ENCODE measurements at regions not wholly inside any gene's neighbourhood (a gene's known extent, or its start where the extent isn't known, plus 50 kb on each side); places are given as distances from the start of the nearest gene placed in this dataset.

DNA sequence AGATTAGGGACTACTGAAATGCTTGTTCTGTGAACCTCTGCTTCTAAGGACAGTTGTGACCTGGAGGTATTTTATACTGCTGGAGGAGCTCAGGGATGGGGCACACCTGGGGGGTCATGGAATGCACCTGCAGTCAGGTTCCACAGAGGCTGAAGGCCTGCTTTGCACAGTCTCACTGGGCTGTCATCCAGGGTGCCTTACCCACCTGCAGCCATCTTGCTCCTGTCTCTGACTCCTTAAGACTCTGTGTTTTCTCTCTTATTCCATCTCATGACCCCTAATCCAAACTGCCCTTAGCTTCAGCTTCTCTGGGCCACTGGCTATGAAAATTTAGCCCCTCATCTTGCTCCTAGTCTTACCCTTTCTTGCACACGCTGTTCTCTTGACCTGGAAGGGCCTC, 127.0 kb upstream of the SNX19 start:
- Histone ChIP-seq H3K79me2 (ENCODE audit: low read length) (no peaks in the 10 kb centered on the region), H3K4me3 (ENCODE audit: low read length) (no peak overlapping the region), H3K4me1 (ENCODE audit: low read length) (no peaks in the 10 kb centered on the region), H3K27me3 (ENCODE audit: low read depth, low read length) (peaks cover 28% of the 10 kb centered on the region), H3K4me2 (ENCODE audit: low read length) (no peak overlapping the region), H2AFZ (ENCODE audit: low read depth, low read length) (no peak overlapping the region), H3K9ac (ENCODE audit: low read length) (no peak overlapping the region), H4K20me1 (ENCODE audit: insufficient read depth, low read length) (no peaks in the 10 kb centered on the region), H3K9me3 (ENCODE audit: insufficient read depth, low read length) (no peaks in the 10 kb centered on the region), H3K36me3 (replicated peaks; ENCODE audit: low read depth, low read length) (no peaks in the 10 kb centered on the region), H3K27ac (ENCODE audit: low read length) (no peak overlapping the region)
- no peak for TF ChIP-seq EZH2phosphoT487 (IDR thresholded peaks at IDR 0.05; ENCODE audit: low read depth)
- TF ChIP-seq CTCF (IDR thresholded peaks at IDR 0.05; ENCODE audit: low read depth, low read length), result no peak

GRCh38 chr11:131044851-131045250, 128.6 kb upstream of the SNX19 start:
- Histone ChIP-seq H3K4me1 (ENCODE audit: low read length) (no peaks in the 10 kb centered on the region), H4K20me1 (ENCODE audit: insufficient read depth, low read length) (no peaks in the 10 kb centered on the region), H3K4me2 (ENCODE audit: low read length) (no peak overlapping the region), H3K36me3 (replicated peaks; ENCODE audit: low read depth, low read length) (no peaks in the 10 kb centered on the region), H3K9me3 (ENCODE audit: insufficient read depth, low read length) (no peaks in the 10 kb centered on the region), H3K27ac (ENCODE audit: low read length) (no peak overlapping the region), H3K27me3 (ENCODE audit: low read depth, low read length) (peaks cover 20% of the 10 kb centered on the region), H2AFZ (ENCODE audit: low read depth, low read length) (no peak overlapping the region), H3K9ac (ENCODE audit: low read length) (no peak overlapping the region), H3K79me2 (ENCODE audit: low read length) (no peaks in the 10 kb centered on the region), H3K4me3 (ENCODE audit: low read length) (no peak overlapping the region)
- no peak for TF ChIP-seq CTCF (IDR thresholded peaks at IDR 0.05; ENCODE audit: low read depth, low read length)
- no peak for TF ChIP-seq EZH2phosphoT487 (IDR thresholded peaks at IDR 0.05; ENCODE audit: low read depth)

GRCh38 chr11:131052367-131052766, 136.1 kb upstream of the SNX19 start:
- no peak overlapping the region for H2AFZ ChIP-seq (ENCODE audit: low read depth, low read length)
- H3K4me2 ChIP-seq (ENCODE audit: low read length), result no peak overlapping the region
- H3K27ac ChIP-seq (ENCODE audit: low read length), result no peak overlapping the region
- H3K27me3 ChIP-seq (ENCODE audit: low read depth, low read length), result peaks cover 47% of the 10 kb centered on the region
- H3K9me3 ChIP-seq (ENCODE audit: insufficient read depth, low read length), result no peaks in the 10 kb centered on the region
- no peaks in the 10 kb centered on the region for H3K36me3 ChIP-seq (replicated peaks; ENCODE audit: low read depth, low read length)
- no peak for TF ChIP-seq EZH2phosphoT487 (IDR thresholded peaks at IDR 0.05; ENCODE audit: low read depth)
- TF ChIP-seq CTCF (IDR thresholded peaks at IDR 0.05; ENCODE audit: low read depth, low read length), result no peak
- H4K20me1 ChIP-seq (ENCODE audit: insufficient read depth, low read length), result no peaks in the 10 kb centered on the region
- no peaks in the 10 kb centered on the region for H3K79me2 ChIP-seq (ENCODE audit: low read length)
- H3K9ac ChIP-seq (ENCODE audit: low read length), result no peak overlapping the region
- H3K4me1 ChIP-seq (ENCODE audit: low read length), result no peaks in the 10 kb centered on the region
- no peak overlapping the region for H3K4me3 ChIP-seq (ENCODE audit: low read length)

DNA sequence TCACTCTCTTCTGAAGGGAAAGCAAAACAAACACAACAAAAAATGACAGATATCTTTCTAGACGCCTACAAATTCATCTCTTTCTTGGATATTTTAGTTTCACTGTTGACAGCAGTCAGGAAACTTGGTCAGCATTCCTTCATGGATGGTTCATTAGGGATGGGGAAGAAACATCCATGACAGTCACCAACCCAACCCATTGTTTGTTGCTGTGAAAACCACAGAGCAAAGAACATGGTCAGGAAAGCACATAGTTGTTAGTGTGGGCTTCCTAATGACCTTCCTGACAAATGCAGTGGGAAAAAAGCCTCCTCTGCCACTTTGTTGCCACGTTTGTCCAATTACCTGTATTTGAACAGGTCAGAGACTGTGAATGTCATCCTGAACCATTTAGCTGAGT, 139.8 kb upstream of the SNX19 start:
- H3K4me3 ChIP-seq (ENCODE audit: low read length), result no peak overlapping the region
- no peaks in the 10 kb centered on the region for H3K36me3 ChIP-seq (replicated peaks; ENCODE audit: low read depth, low read length)
- H3K27me3 ChIP-seq (ENCODE audit: low read depth, low read length), result peaks cover 61% of the 10 kb centered on the region
- no peaks in the 10 kb centered on the region for H4K20me1 ChIP-seq (ENCODE audit: insufficient read depth, low read length)
- no peak overlapping the region for H2AFZ ChIP-seq (ENCODE audit: low read depth, low read length)
- no peaks in the 10 kb centered on the region for H3K9me3 ChIP-seq (ENCODE audit: insufficient read depth, low read length)
- H3K27ac ChIP-seq (ENCODE audit: low read length), result no peak overlapping the region
- no peak overlapping the region for H3K9ac ChIP-seq (ENCODE audit: low read length)
- no peaks in the 10 kb centered on the region for H3K4me1 ChIP-seq (ENCODE audit: low read length)
- H3K4me2 ChIP-seq (ENCODE audit: low read length), result no peak overlapping the region
- H3K79me2 ChIP-seq (ENCODE audit: low read length), result no peaks in the 10 kb centered on the region
- TF ChIP-seq EZH2phosphoT487 (IDR thresholded peaks at IDR 0.05; ENCODE audit: low read depth) (no peak), CTCF (IDR thresholded peaks at IDR 0.05; ENCODE audit: low read depth, low read length) (no peak)

Data from OCI-LY3 (cell line).